GM23248 (cell line): ENCODE measurements at regions not wholly inside any gene's neighbourhood (a gene's known extent, or its start where the extent isn't known, plus 50 kb on each side); places are given as distances from the start of the nearest gene placed in this dataset.

Experiments
- DNase-seq: peaks from one replicate; pipeline ENCODE4 v3.0.0-alpha.2; 2015
- H2AFZ ChIP-seq: fragments of 200-600 bp; sonication (generic); 2 replicates; pipeline ENCODE4 v1.6.1; 2016; ENCODE audit warnings: antibody characterized with exemption
- H3F3A ChIP-seq: fragments of 200-600 bp; sonication (generic); 2 replicates; pipeline ENCODE4 v1.6.1; 2016; ENCODE audit warnings: mild to moderate bottlenecking, antibody characterized with exemption, mixed run types; ENCODE audit not compliant: insufficient read depth
- H3K27ac ChIP-seq: fragments of 200-600 bp; sonication (generic); 2 replicates; pipeline ENCODE4 v1.5.1; 2016; ENCODE audit warnings: mild to moderate bottlenecking
- H3K27me3 ChIP-seq: fragments of 200-600 bp; sonication (generic); replicated peaks from 2 replicates; pipeline ENCODE4 v1.6.1; 2016; ENCODE audit warnings: mild to moderate bottlenecking; ENCODE audit not compliant: insufficient read depth
- H3K36me3 ChIP-seq: fragments of 200-600 bp; sonication (generic); 2 replicates; pipeline ENCODE4 v1.6.1; 2016; ENCODE audit warnings: low read depth, mild to moderate bottlenecking
- H3K4me1 ChIP-seq: fragments of 200-600 bp; sonication (generic); 2 replicates; pipeline ENCODE4 v1.6.1; 2016; ENCODE audit warnings: mild to moderate bottlenecking; ENCODE audit not compliant: insufficient read depth
- H3K4me2 ChIP-seq: fragments of 200-600 bp; sonication (generic); one replicate; pipeline ENCODE4 v1.6.1; 2016; ENCODE audit warnings: mild to moderate bottlenecking; ENCODE audit not compliant: unreplicated experiment
- H3K4me3 ChIP-seq: fragments of 200-600 bp; sonication (generic); 2 replicates; pipeline ENCODE4 v1.5.1; 2016; ENCODE audit warnings: mild to moderate bottlenecking
- H3K79me2 ChIP-seq: fragments of 200-600 bp; sonication (generic); 2 replicates; pipeline ENCODE4 v1.6.1; 2016; ENCODE audit warnings: mild to moderate bottlenecking; ENCODE audit not compliant: insufficient read depth
- H3K9ac ChIP-seq: fragments of 200-600 bp; sonication (generic); 2 replicates; pipeline ENCODE4 v1.6.1; 2016; ENCODE audit warnings: mild to moderate bottlenecking
- H3K9me2 ChIP-seq: fragments of 200-600 bp; sonication (generic); 2 replicates; pipeline ENCODE4 v1.6.1; 2016; ENCODE audit warnings: mixed run types, mild to moderate bottlenecking, moderate library complexity; ENCODE audit not compliant: insufficient read depth
- H3K9me3 ChIP-seq: fragments of 200-600 bp; sonication (generic); one replicate; pipeline ENCODE4 v1.6.1; 2017; ENCODE audit warnings: low read depth
- H4K20me1 ChIP-seq: fragments of 200-600 bp; sonication (generic); 2 replicates; pipeline ENCODE4 v1.6.0; 2016; ENCODE audit not compliant: insufficient read depth
- EZH2 ChIP-seq: fragments of 200-600 bp; sonication (generic); IDR thresholded peaks from 2 replicates; pipeline ENCODE4 v1.6.1; 2018; ENCODE audit warnings: antibody characterized with exemption, mild to moderate bottlenecking; ENCODE audit not compliant: insufficient read depth, poor library complexity, severe bottlenecking
- EZH2phosphoT487 ChIP-seq: fragments of 200-600 bp; sonication (generic); IDR thresholded peaks from 2 replicates; pipeline ENCODE4 v1.6.1; 2018; ENCODE audit warnings: antibody characterized with exemption, moderate library complexity, mild to moderate bottlenecking, low read depth; ENCODE audit not compliant: insufficient read depth
- WGBS, 2 experiments: methylation state at CpG; one replicate each; pipeline ENCODE4 v1.1.6; 2015 to 2017; ENCODE audit warnings: low lambda C conversion rate in 2 of 2, low coverage in 1 of 2; ENCODE audit errors: missing lambda C conversion rate in 2 of 2; 5-methylcytosine and 5-hydroxymethylcytosine counted together
- in situ Hi-C: fragments of 300-500 bp; cut with MboI; formaldehyde crosslinking; loops from 2 replicates; pipeline ENCODE4 v1.15.0; 2020

DNA sequence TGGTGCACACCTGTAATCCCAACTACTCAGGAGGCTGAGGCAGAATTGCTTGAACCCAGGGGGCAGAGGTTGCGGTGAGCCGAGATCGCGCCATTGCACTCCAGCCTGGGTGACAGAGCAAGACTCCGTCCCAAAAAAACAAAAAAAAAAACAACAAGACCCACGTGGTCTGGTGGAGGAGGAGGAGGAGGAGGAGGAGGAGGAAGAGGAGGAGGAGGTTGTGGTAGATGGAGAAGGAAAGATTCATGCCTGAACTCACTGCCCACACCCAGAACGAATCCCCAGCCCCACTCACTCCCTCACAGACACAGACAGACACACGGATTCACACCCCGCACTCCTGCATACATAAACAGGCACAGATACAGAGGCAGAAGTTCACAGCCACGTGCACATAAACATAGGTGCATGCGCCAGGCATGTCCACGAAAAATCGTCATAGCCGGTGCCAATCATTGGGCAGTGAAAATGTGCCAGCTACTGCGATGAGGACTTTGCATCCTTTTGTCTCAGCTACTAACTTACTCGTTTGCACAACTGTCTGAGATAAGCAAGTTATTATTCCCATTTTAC lies 138.5 kb downstream of the WSCD1 start:
- no peaks in the 10 kb centered on the region for H3K79me2 ChIP-seq
- H3K9ac ChIP-seq: no peak overlapping the region
- H3K9me2 ChIP-seq: no peaks in the 10 kb centered on the region
- H3K4me1 ChIP-seq: no peaks in the 10 kb centered on the region
- no peaks in the 10 kb centered on the region for H3F3A ChIP-seq
- H3K27me3 ChIP-seq: no peaks in the 10 kb centered on the region
- H3K9me3 ChIP-seq: no peaks in the 10 kb centered on the region
- H3K36me3 ChIP-seq: no peaks in the 10 kb centered on the region
- 48 to 50% methylated on average over 15 to 16 of the region's 16 CpGs for WGBS, 2 experiments
- H3K27ac ChIP-seq: no peak overlapping the region
- in situ Hi-C loops: no loop called here
- DNase-seq: no peak
- no peak overlapping the region for H2AFZ ChIP-seq
- TF ChIP-seq EZH2: no peak
- TF ChIP-seq EZH2phosphoT487: no peak
- no peak overlapping the region for H3K4me2 ChIP-seq
- H3K4me3 ChIP-seq: no peak overlapping the region
- H4K20me1 ChIP-seq: no peaks in the 10 kb centered on the region

DNA sequence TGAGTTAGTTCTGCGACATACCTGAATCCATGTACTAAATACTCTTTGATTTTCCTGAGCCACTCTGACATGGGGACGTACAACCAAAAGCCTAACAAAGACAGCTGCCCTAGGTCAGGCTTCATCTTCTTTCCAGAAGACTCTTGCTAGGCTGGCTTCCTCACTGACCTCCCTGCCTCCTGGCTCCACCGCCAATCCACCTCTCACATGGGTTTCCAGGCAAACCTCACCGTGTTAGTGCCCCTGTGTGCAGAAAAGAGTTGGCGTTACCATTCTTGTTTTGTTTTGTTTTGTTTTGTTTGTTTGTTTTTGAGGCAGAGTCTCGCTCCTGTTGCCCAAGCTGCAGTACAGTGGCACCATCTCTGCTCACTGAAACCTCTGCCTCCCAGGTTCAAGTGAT lies 135.3 kb downstream of the WSCD1 start:
- TF ChIP-seq EZH2 (no peak), EZH2phosphoT487 (no peak)
- Histone ChIP-seq H2AFZ (no peak overlapping the region), H3K9me2 (no peaks in the 10 kb centered on the region), H3K79me2 (no peaks in the 10 kb centered on the region), H4K20me1 (no peaks in the 10 kb centered on the region), H3K9ac (no peak overlapping the region), H3K4me2 (no peak overlapping the region), H3K4me1 (no peaks in the 10 kb centered on the region), H3K36me3 (no peaks in the 10 kb centered on the region), H3K27me3 (no peaks in the 10 kb centered on the region), H3K9me3 (no peaks in the 10 kb centered on the region), H3K27ac (no peak overlapping the region), H3F3A (no peaks in the 10 kb centered on the region), H3K4me3 (no peak overlapping the region)
- no peak for DNase-seq
- in situ Hi-C loops: no loop called here
- 32 to 36% methylated on average over 6 of the region's 6 CpGs for WGBS, 2 experiments

DNA sequence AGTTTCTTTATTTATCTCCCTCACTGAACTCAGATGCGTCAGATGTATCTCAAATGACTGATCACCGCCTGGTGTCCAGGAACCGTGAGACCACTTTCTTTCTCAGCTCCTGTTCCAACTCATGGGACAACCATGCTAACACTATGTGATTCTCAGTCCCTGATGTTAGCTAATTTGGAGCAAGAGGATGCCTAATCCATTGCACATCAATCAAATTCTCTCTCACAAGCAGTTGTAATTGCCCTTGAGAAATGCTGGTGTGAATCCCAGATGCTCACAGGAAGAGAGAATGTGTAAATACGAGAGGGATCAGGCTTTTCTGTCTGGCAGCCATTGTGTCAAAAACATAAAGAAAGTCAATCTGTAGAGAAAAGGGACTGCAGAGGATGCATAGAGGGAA lies 134.9 kb downstream of the WSCD1 start:
- TF ChIP-seq EZH2 (no peak), EZH2phosphoT487 (no peak)
- H3K27me3 ChIP-seq: no peaks in the 10 kb centered on the region
- no peaks in the 10 kb centered on the region for H3K9me3 ChIP-seq
- H3K4me3 ChIP-seq: no peak overlapping the region
- H2AFZ ChIP-seq: no peak overlapping the region
- in situ Hi-C loops: no loop called here
- H3K27ac ChIP-seq: no peak overlapping the region
- no peaks in the 10 kb centered on the region for H3K4me1 ChIP-seq
- no peak overlapping the region for H3K9ac ChIP-seq
- H3K36me3 ChIP-seq: no peaks in the 10 kb centered on the region
- no peaks in the 10 kb centered on the region for H3K79me2 ChIP-seq
- no peaks in the 10 kb centered on the region for H3K9me2 ChIP-seq
- no peaks in the 10 kb centered on the region for H3F3A ChIP-seq
- 16 to 23% methylated on average over 4 of the region's 4 CpGs for WGBS, 2 experiments
- no peaks in the 10 kb centered on the region for H4K20me1 ChIP-seq
- H3K4me2 ChIP-seq: no peak overlapping the region
- DNase-seq: no peak

DNA sequence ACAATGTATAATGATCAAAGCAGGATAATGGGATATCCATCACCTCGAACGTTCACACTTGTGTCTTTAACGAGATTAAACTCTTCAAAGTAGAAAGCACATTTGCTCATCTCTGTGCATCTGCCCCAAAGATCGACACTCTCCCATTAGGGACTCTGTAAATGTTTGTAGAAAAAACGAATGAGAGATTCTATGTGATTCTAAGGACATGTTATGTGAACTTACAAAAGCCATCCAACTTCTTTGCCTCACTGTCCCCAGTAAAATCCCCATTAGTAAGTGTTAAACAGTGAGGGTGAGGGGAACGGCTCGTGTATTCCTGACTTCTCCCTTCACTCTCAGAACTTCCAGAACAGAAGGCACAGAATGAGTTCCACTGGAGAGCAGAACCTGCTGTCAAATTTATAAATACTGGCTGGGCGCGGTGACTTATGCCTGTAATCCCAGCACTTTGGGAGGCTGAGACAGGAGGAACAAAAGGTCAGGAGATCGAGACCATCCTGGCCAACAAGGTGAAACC lies 134.1 kb downstream of the WSCD1 start:
- in situ Hi-C loops: no loop called here

More for the DNA sequence above, 134.1 kb downstream of the WSCD1 start:
- no peak overlapping the region for H3K4me2 ChIP-seq
- H3K4me1 ChIP-seq: no peaks in the 10 kb centered on the region
- H2AFZ ChIP-seq: no peak overlapping the region
- TF ChIP-seq EZH2 (no peak), EZH2phosphoT487 (no peak)
- H3K9ac ChIP-seq: no peak overlapping the region
- no peaks in the 10 kb centered on the region for H4K20me1 ChIP-seq
- H3K4me3 ChIP-seq: no peak overlapping the region
- H3K9me2 ChIP-seq: no peaks in the 10 kb centered on the region
- H3K27me3 ChIP-seq: no peaks in the 10 kb centered on the region
- H3K36me3 ChIP-seq: no peaks in the 10 kb centered on the region
- no peak for DNase-seq
- H3K27ac ChIP-seq: no peak overlapping the region
- no peaks in the 10 kb centered on the region for H3F3A ChIP-seq
- H3K79me2 ChIP-seq: no peaks in the 10 kb centered on the region
- H3K9me3 ChIP-seq: no peaks in the 10 kb centered on the region
- WGBS, 2 experiments: 35 to 36% methylated on average over 10 of the region's 10 CpGs
